GM21786 (cell line): ENCODE measurements at regions not wholly inside any gene's neighbourhood (a gene's known extent, or its start where the extent isn't known, plus 50 kb on each side); places are given as distances from the start of the nearest gene placed in this dataset.
A peak's percentile ranks its signal among the peaks of the same experiment; 100 is the strongest.
"Not testable (repeated sequence)": the region's sequence is repeated elsewhere in the genome, so short reads cannot be mapped to it uniquely, and the experiment has no call there.

Source experiments
- ATAC-seq: cut with Tn5 transposase; IDR thresholded peaks from one replicate; pipeline ENCODE4 v1.9.1; 2021; ENCODE audit not compliant: unreplicated experiment

GRCh38 chr2:219829667-219830352 lies 202.4 kb downstream of the SLC4A3 start:
- ATAC-seq, result no peak

GRCh38 chr2:219830353-219830738 lies 202.9 kb downstream of the SLC4A3 start:
- no peak for ATAC-seq

DNA sequence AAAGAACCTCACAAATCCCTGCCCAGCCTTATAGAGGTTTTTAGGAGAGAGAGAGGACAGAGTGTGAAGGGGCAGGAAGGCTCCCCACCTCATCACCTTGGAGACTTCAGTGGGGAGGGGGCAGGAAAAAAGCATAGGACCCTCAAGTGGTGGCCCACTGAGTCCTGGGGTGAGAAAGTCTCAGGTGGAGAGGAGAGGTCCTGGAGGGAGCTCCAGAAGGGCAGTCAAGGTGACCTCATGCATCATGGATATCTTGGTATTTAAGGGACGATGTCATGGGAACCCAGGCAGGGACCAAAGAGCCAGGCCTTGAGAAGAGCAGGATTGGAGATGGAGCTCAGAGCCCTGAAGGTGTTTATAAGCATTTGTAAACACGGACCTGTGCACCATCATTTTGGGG lies 204.5 kb downstream of the SLC4A3 start:
- ATAC-seq, result no peak

DNA sequence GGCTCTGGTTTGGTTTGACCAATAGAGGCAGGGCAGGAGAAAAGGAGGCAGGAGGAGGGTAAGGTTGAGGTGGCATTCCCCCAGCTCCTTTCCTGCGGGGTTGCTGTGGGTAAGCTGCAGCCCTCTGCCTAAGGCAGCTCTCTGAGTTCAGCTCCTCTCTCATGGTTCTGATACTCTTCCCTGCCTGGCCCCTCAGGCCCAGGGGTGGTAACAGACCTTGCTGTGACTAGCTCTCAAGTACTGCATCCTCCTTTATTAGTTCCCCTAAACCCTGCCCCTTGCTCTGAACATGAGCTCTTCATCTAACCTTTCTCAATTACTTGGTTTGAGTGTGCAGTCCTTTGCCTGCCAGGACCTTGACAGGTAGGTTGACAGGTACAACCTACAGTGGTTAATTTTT lies 205.5 kb downstream of the SLC4A3 start:
- no peak for ATAC-seq

DNA sequence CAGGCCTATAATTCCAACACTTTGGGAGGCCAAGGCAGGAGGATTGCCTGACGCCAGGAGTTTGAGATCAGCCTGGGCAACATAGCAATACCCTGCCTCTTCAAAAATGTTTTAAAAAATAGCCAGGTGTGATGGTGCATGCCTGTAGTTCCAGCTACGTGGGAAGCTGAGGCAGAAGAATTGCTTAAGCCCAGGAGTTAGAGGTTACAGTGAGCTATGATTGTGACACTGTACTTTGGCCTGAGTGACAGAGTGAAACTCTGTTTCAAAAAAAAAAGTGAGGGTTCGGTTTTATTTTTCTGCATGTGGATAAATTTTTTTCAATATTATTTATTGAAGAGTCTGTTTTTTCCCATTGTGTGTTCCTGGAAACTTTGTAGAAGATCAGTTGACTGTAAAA lies 208.1 kb downstream of the SLC4A3 start:
- no peak for ATAC-seq

- no peak for ATAC-seq
Observed at GRCh38 chr2:219836647-219837177, 209.3 kb downstream of the SLC4A3 start.

DNA sequence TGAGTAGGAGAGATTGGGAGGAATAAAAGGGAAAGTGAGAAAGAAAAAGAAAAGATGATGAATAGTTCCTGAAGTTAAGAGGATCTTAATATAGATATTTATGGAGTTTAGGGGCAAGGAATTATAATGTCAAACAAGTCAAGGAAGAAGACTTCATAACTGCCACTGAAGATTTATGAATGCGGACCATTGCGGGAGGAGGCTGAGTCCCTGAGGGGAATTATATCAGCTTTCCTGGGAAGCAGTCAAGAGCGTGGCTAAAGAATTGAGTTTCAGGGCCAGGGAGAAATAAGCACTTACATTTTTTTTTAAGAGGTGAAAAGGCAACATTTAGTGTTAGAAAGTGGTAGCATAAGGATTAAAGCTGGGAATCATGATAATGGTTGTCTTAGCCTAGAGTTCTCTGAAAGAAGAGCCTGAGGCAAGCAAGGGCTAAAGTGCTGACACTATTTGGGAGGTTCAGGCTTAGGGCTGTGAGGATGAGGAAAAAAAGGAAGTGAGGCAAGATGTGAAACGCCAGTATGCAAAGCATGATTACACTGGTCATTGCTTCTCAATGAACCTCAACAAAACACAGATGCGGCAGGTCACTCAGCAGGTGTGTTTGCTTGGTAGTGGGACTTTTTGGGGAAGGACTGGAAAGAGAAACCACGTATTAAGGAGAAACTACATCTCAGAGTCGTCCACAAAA lies 217.1 kb downstream of the SLC4A3 start:
- peak; percentile 94 for ATAC-seq

- no peak for ATAC-seq
Observed at GRCh38 chr2:219848882-219849281, 221.5 kb downstream of the SLC4A3 start.

DNA sequence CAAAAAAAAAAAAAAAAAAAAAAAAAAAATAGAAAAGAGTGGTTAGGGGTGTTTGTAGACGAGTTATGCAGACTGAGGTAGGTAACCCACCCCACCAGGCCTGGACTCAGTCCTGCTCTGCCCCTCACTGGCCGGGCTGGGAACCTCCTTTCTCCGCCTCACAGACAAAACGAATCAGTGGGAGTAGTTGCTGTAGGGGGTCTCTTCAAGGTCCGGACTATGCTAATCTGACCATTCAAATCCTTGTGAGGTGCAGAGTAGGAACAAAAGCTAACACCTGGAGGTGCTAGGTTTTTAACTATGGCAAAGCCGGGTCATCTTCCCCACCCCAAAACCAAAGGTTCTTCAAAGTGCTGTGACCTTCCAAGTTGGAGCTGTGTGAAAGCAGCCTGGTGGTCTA lies 223.7 kb downstream of the SLC4A3 start:
- no peak for ATAC-seq

DNA sequence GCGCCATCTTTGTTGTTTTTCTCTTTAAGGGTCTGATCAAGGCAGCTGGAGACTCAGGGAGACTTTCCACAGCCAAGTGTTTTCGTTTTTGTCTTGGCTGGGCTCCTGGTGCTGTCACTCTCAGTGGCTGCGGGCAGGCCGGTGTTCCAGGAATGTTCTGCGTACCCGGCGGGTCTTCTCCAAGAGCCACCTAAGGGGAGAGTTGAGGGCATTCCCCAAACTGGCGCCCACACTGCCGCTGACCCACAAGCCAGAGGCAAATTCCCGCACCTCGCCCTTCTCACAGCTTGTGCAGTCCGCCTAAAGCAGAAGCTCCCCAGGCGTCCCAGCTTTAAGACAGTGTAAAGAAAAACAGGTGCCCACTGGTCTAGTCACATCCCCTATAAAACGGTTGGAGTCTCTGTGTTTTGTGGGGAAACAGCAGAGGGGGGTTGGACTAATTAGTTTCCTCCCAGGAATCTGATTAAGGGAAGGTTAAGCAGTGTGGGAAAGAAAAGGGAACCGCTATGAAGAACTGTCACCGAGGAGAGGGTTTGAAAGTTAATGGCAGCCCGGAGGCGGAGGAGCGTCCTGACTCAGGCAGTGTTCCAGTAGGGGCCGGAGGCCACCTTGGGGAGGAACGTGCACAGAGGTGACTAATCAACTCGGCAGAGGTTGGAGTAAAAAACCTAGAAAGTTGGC lies 224.5 kb downstream of the SLC4A3 start:
- no peak for ATAC-seq

GRCh38 chr2:219852626-219853025 lies 225.2 kb downstream of the SLC4A3 start:
- no peak for ATAC-seq

- ATAC-seq, result no peak
Observed at GRCh38 chr2:219856602-219857001, 229.2 kb downstream of the SLC4A3 start.

GRCh38 chr2:219857751-219858150 lies 230.3 kb downstream of the SLC4A3 start:
- ATAC-seq, result no peak

DNA sequence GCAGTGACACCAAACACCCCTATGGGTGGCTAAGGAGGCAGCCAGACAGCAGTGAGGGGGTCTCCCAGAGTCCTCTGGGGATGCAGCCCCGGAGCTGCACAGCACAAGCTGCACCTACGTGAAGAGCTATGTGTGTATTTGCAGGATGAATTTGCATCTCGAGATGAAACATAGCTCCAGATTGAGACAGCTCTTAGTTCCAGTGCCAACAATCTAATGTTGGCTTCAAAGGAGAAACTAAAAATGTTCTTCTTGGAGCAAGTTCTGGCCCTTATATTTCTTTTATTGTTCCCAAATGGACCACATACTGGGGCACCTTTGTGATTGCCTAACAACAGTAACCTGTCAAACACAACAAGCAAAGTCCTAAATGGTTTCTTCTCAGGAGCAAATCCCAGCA lies 233.9 kb downstream of the SLC4A3 start:
- no peak for ATAC-seq

GRCh38 chr2:219864154-219864553 lies 236.7 kb downstream of the SLC4A3 start:
- ATAC-seq, result no peak

- no peak for ATAC-seq
Observed at GRCh38 chr2:219868635-219869034, 241.2 kb downstream of the SLC4A3 start.

GRCh38 chr2:219870041-219870440 lies 242.6 kb downstream of the SLC4A3 start:
- ATAC-seq, result no peak

DNA sequence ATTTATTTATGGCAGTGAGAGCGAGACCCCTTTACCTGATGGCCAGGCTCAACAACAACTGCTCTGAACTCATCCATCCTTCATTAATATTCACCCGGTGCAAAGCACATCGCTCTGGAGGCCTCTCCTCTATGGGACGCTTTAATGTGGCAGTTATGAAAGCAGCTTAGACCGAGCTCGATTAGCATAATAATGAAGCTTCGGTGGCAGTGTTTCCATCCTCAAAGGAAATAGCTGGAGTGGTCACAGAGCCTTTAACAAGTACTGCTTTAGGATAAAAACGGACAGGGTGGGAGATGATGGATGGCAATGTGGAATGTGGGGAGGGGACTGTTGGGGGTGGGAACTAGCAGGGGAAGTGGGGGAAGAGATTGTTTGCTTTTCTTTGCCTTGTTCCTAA lies 243.9 kb downstream of the SLC4A3 start:
- ATAC-seq, result no peak

GRCh38 chr2:219875036-219875435 lies 247.6 kb downstream of the SLC4A3 start:
- no peak for ATAC-seq

- not testable (repeated sequence) for ATAC-seq
Observed at GRCh38 chr2:219875986-219876385, 248.6 kb downstream of the SLC4A3 start.

- ATAC-seq, result no peak
Observed at GRCh38 chr2:219876931-219877330, 249.5 kb downstream of the SLC4A3 start.

- no peak for ATAC-seq
Observed at GRCh38 chr2:219877728-219878127, 250.3 kb downstream of the SLC4A3 start.
